HT1080 (cell line): ENCODE measurements at regions not wholly inside any gene's neighbourhood (a gene's known extent, or its start where the extent isn't known, plus 50 kb on each side); places are given as distances from the start of the nearest gene placed in this dataset.
"Not testable (repeated sequence)": the region's sequence is repeated elsewhere in the genome, so short reads cannot be mapped to it uniquely, and the experiment has no call there.

ENCODE experiments used
- DNase-seq: peaks from one replicate; pipeline ENCODE4 v3.0.0-alpha.2; 2015; ENCODE audit warnings: low read depth

DNA sequence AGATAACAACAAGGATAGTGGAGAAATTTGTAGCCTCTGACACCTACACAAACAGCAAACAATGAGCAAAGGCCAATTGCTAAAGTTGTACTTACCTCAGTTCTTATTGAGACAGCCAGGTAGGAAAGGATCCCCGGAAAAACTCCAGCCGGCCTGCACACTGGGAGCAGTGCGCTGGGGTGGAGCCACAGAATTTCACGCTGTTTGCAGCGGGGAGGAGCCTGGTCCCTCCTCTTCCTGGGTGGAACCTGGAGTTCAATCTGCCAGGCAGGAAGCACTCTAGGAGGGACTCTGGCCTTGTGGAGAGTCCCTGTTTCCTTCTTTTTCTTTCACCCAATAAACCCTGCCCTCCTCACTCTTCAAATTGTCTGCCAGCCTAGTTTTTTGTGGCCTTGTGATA, 382.6 kb upstream of the TGIF2LX start:
- DNase-seq = peak; percentile 57

DNA sequence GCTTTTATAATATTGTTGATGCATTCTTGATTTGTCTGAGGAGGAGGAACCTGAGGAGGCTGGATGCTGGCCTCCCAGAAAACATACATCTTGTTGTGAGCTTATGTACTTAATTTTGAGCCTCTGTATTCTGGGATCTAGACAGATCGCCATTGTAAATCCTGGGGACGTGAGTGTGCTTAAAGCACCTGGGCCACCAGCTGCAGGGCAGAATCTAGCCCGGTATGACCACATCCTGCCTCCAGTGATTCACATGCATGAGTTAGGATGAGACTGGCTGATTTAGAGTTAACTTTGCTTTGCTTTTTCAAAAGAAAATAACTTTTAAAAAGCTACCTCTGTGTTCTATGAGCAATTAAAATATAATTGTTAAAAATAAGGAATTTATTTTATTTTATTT, 364.6 kb upstream of the TGIF2LX start:
- peak; percentile 48 for DNase-seq

DNA sequence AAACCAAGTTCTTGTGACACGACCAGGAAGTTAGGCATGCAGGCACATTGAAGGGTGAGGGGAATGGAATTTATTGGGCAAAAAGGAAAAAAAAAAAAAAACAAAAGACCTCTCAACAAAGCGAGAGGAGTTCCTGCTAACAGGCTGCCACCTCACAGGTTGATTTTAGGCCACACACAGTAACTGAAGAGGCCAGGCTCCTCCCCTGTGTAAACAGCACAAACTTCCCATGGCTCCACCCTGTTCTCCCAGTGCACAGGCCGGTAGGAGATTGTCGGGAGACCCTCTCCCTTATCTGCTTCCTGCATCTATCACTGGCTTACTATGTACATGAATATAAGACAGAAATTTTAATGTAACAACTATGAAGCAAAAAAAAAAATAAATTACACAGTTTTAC, 359.6 kb upstream of the TGIF2LX start:
- not testable (repeated sequence) for DNase-seq

DNA sequence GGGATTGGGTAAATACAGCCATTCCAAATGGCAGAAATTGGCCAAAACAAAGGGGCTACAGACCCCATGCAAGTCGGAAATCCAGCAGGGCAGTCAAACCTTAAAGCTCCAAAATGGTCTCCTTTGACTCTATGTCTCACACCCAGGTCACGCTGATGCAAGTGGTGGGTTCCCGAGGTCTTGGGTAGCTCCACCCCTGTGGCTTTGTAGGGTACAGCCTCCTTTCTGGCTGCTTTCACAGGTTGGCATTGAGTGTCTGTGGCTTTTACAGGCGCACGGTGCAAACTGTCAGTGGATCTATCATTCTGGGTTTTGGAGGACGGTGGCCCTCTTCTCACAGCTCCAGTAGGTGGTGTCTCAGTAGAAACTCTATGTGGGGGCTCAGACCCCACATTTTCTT, 358.6 kb upstream of the TGIF2LX start:
- DNase-seq = not testable (repeated sequence)

DNA sequence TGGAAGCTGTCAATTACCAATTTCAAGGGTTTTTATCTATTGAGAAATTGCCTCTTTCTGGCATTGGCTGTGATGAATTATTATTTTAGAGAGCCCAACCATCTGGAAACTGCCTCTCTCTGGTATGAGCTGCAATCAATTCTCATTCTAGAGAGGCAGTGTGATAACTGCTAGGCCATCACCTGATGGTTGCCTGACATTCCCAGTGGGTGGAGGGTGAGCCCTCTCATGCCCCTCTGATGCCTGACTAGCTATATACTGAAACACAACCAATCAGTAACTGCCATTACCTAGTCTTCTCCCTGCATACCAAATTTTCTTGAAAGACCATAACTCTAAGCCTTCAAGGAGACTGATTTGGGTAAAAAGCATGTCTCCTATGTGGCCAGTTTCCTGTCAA, 353.9 kb upstream of the TGIF2LX start:
- DNase-seq = not testable (repeated sequence)

DNA sequence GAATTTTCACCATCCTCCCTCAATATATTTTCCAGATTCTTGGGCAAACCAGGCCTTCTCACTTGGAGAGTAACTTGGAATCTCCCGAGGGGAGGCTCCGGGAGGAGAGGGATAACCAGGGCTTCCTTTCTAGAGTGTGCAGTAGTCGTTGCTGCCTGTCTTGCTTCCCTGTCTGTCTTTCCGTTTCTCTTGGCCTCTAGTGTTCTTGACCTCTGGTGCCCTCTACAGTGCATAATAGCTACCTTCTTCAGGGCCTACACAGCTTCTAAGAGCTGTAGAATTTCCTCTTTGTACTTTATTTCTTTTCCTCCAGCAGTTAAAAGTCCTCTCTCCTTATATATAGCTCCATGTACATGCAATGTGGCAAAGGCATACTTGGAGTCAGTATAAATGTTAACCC, 339.8 kb upstream of the TGIF2LX start:
- DNase-seq = not testable (repeated sequence)

DNA sequence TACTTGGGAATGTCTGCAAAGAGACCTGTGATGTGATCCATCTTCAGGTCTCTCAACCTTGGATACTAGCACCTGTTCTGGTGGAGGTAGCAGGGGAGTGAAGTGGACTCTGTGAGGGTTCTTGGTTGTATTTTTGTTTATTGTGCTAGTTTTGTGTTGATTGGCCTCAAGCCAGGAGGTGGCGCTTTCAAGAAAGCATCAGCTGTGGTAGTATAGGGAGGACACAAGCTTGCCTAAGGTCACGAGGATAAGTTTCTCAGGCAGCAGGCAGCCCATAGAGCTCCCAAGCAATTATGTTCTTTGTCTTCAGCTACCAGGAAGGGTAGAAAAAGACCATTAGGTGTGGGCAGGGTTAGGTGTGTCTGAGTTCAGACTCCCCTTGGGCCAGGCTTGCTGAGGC, 289.9 kb upstream of the TGIF2LX start:
- DNase-seq = not testable (repeated sequence)

DNA sequence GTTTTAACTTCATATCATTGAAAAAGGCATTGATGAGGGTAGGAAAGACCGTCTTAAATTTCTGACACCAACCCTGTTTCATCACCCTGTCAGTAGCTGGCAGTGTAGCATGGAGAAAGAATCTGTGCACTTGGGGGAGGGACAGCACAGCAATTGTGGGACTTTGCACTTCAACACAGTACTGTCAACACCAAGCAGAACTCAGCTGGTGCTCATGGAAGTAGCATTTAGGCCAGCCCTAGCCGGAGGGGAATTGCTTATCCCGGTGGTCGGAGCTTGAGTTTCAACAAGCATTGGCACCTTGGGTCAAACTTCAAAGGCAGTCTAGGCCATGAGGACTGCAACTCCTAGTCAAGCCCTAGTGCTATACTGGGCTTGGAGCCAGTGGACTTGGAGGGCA, 285.8 kb upstream of the TGIF2LX start:
- not testable (repeated sequence) for DNase-seq

DNA sequence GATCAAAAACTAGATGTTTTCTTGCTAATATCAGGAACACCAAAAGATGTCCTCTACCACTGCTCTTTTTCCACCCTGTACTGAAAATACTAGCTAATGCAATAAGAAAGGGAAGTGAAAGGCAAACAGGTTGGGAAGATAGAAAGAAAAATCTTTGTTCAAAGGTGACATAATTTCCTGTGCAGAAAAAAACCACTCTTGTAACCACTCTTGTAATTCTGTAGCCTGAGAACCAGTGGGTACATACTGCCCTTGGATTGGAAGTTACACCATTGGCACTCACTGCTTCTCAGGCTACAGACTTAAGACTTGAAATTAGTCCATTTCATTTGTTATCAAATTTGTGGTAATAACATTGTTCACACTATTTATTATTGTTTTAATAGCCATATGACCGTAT, 263.0 kb upstream of the TGIF2LX start:
- DNase-seq = not testable (repeated sequence)

DNA sequence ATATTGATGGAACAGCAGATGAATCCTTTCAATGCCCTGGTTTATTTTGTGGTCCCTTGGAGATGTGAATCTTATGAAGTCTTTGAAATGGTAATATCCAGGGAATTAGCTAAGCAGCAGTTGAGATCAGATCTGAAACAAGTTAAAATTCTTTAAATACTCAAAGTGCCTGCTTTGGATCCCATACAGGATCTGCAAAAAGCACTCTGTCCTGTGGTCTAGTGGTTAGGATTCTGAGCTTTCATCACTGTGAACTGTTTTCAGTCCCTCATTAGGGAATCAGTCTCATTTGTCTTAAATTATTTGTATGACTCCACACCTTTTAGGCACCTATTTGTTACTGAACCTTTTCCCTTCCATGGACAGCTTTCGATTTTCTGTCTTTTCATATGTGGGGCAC, 215.2 kb upstream of the TGIF2LX start:
- not testable (repeated sequence) for DNase-seq

DNA sequence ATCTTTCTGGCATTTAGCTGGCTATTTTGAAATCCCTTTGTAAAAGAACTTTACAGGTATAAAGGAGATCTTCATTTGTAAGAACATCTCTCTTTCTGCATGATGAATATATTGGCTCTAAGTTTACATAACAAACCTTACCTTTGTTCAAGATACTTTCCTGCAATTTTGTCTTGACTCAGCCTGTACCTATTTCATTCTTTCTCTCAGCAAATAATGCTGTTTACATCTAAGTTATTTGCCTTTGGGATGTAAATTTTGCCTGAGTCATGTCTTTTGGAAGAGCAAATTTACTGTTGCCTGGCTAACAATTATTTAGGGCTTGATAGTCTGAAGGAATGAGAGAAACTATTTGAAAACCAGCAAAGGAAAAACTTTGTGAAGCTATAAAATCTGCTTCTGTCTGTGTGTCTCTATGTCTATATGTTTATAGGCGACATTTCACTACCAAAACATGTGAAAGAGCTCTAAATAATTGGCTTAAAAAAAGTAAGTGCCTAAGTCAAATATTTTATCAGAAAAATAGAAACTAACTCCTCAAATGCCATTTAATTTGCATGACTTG, 214.3 kb upstream of the TGIF2LX start:
- not testable (repeated sequence) for DNase-seq

DNA sequence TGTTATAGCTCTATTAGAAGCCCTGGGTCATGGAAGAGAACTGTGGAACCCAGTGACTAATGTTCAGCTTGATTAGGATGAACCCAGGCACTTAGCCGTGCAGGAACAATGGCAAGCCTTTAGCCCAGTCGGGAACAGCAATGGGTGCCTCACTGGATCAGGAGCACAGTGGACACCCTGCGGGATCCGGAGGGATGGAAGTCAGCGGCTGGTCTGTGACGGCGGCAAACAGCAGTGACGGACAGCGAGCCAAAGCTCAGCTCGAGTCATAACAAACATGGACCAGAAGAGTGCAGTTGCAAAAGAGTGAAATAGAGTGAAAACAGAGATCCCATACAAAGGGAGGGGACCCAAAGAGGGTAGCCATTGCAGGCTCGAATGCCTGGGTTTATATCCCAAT, 187.3 kb upstream of the TGIF2LX start:
- DNase-seq = not testable (repeated sequence)

DNA sequence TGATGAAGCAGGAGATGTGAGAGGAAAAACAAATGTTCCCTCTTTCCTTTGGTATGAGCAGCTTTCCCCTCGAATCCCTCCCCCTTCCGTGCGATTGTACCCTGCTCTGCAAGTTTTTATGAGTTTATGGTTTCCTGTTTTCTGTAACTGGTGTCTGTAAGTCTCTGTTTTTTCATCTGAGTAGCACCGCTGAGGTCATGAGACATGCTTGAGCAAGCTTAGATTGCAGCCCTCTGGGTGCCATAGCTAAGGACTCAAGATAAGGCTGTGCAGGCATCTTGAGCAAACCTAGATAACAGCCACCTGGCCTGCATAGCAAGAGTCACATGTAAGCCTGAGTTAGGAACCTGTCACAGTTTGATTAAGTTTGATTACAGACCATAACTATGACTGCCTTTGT, 165.2 kb upstream of the TGIF2LX start:
- DNase-seq = peak; percentile 0

DNA sequence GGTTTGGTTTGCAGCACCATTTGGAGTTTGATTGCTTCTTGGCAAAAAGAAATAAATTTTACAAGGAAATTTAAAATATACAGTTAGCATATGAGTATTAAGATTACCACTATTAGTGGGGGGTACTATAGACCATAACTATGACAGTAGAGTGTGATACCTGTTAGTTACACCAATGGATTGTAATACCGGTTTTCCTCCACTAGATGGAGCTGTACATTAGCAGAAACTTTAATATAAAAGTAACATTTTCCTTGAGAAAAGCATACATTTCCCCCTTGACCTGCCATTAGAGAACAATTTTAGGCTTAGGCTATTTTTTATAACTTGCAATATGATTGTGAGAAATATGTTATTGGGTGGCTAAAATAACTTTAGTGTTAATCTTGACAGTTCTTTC, 163.9 kb upstream of the TGIF2LX start:
- not testable (repeated sequence) for DNase-seq

DNA sequence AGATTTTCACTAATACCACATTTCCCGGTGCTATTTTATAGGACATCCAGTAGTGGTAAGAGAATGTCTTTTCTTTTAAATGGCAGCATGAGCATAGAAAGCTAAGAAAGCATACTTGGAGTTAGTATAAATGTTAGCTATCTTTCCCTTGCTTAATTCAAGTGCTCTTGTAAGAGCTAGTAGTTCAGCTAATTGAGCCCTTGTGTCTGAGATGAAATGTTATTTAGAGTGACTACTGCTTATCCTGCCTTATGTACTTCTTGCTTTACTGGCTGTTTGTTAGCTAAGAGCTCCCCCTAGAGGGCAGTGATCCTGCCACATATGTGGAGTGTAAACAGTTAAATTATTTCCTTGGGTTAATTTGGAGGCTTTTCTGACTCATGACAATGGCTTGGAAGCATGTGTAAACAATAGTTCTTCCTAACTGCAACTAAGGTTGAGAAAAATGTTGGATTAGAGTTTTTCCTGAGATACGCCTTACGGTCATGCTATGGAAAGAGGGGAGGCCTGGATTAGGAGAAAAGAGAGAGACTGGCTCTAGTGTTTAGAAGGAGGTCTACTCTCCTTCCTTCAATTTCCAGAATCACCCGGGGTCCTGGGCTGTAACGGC, 162.5 kb upstream of the TGIF2LX start:
- not testable (repeated sequence) for DNase-seq

DNA sequence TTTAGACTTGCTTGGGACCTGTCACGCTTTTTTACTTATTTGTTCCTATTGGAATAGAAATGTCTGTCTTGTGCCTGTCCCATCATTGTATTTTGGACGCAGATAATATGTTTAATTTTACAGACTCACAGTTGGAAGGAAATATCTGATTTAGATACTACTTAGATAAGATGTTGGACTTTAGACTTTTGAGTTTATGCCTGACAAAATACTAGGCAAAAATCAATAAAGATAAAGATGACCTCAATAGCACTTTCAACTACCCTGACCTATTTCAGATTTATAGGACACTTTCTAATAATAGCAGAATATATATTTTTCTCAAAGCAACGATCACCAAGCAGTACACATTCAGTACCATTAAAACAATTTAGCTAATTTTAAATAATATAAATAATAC, 150.1 kb upstream of the TGIF2LX start:
- not testable (repeated sequence) for DNase-seq

DNA sequence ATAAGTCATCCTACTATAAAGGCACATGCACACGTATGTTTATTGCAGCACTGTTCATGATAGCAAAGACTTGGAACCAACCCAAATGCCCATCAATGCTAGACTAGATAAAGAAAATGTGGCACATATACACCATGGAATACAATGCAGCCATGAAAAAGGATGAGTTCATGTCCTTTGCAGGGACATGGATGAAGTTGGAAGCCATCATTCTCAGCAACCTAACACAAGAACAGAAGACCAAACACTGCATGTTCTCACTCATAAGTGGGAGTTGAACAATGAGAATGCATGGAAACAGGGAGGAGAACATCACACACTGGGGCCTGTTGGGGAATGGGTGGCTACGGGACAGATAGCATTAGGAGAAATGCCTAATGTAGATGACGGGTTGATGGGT, 110.3 kb upstream of the TGIF2LX start:
- not testable (repeated sequence) for DNase-seq

DNA sequence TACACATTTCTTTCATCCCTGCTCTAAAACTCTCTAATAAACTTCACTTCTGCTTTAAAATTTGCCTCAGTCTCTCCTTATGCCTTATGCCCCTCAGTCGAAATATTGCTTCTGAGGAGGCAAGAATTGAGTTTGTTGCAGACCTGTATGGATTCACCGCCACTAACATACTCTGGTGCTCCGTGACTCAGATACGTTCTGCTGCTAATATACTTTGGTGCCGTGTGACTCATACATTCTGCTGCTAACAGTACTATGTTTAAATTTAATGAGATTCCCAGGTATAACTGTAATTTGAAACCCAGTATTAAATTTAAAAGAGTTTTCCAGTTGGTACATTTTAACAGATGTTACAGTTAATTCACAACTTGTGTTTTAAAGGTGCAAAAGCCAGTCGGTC, 82.0 kb upstream of the TGIF2LX start:
- DNase-seq = not testable (repeated sequence)

DNA sequence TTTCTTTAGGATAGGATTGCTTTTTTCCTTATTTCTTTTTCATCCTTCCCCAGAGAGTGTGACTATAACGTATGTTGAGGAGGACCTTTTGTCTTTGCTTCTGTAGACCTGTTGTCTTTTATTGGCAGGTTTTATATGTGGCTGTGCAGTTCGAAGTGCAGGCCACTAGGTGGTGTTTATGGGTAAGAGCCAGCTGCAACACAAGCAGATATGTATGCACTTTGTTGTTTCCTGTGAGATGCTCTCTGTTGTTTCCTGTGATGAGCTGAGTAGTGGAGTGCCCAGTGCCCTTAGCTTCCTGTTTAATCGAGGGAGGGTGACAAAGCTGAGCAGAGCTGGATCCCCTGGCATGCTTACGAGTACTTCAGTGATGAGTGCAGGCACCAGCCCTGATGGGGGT, 50.0 kb upstream of the TGIF2LX start:
- DNase-seq = peak; percentile 37
